GM21447 (cell line): ENCODE measurements at regions not wholly inside any gene's neighbourhood (a gene's known extent, or its start where the extent isn't known, plus 50 kb on each side); places are given as distances from the start of the nearest gene placed in this dataset.

ENCODE experiments used
- ATAC-seq: cut with Tn5 transposase; IDR thresholded peaks from one replicate; pipeline ENCODE4 v1.9.1; 2021; ENCODE audit not compliant: unreplicated experiment

DNA sequence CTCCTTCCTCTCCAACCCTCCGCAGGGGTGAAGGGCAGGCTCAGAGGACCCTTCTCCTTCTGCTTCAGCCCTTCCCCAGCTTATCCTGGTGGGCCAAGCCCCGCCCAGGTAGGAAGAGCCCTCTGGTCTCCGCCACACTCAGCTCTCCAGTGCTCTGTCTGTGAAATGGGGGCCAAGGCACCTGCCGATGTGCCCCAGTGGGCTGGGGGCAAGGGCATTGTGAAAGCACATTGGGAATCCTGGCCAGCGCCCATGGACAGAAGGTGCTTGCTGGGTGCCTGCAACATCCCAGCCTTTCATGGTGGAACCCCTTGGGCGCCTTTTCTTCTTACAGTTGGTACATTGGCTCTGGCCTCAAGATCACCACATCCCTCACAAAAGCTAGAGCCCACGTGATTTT is 150.8 kb downstream of the INHBB start:
- no peak for ATAC-seq

DNA sequence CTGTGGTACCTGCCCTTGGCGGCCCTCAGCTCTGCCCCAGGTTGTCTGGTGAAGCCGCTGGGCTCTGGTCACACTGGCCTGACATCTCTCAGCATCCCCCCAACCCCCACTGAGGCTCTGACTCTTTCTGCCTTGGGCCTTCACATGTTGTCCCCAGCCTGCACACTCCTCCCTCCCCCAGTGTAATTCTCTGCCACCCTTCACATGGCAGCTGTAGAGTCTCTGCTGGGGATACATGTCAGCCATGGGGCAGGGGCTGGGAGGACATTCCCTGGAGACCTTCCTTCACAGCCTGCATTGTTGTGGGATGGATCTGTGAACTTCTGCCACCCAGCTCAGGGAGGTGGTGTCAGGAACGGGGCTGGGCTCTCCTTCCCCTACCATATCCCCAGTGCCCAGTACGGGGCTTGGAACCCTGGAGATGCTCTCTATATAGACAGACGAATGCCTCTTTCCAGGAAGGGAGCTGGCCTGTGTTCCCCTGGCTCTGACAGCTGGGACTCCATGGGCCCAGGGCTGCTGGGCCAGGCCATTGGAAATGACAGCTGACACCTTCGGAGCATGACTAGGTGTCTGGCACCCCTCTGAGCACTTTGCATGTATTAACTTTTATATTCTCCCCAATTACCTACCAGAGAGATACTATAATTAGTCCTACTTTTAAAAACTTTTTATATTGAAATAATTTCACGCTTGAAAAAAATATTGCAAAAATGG is 151.5 kb downstream of the INHBB start:
- ATAC-seq: no peak

DNA sequence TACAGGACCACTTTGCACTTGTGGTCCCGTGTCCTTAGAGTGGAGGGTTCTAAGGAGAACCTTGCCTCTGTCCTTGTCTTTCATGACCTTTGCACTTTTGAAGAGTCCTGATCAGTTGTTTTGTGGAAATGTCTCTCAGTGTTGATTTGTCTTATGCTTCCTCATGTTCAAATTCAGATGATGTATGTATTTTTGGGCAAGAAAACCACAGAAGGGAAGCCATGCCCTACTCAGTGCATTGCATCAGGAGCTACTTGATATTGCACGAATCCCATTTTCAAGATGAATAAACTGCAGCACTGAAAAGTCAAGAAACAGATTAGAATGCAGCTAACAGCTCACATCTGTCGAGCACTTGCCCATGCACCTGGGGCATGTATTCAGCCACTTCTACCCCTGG is 152.2 kb downstream of the INHBB start:
- no peak for ATAC-seq

DNA sequence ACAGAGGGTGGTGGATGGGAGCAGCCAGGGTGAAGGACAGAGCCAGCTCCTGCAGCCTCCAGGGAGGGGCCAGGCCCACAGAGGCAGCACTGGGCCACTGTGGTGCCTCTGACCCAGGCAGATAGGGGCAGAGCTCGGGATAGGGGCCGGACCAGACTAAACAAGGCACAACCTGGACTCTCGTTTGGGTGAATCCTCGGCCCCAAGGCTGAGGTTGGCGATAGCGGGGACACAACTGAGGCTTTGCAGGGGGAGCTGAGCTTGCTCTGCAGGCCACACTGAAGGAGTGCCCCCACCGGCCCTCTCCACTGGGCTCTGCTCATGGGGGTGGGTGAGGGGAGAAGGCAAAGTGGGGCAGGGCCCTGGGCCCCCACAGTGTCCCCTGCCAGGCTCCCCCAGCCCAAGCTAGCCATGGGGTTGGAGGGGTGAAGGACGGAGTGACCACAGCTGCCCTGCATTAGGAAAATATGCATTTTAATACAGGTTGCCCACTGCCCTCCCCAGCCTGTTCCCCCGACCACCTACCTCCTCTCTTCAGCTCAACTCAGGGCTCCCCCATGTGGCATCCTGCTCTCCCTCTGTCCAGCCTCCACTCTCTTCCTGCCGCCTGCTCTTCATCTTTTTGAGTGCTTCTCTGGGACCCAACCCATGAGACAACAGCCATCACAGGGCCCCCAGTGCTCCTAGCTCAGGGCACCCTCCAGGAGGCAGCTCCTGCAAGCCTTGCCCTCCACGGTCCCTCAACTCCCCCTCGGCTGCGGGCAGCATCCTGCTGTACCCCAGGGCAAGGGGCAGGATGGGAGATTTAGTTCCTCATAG is 152.8 kb downstream of the INHBB start:
- no peak for ATAC-seq

DNA sequence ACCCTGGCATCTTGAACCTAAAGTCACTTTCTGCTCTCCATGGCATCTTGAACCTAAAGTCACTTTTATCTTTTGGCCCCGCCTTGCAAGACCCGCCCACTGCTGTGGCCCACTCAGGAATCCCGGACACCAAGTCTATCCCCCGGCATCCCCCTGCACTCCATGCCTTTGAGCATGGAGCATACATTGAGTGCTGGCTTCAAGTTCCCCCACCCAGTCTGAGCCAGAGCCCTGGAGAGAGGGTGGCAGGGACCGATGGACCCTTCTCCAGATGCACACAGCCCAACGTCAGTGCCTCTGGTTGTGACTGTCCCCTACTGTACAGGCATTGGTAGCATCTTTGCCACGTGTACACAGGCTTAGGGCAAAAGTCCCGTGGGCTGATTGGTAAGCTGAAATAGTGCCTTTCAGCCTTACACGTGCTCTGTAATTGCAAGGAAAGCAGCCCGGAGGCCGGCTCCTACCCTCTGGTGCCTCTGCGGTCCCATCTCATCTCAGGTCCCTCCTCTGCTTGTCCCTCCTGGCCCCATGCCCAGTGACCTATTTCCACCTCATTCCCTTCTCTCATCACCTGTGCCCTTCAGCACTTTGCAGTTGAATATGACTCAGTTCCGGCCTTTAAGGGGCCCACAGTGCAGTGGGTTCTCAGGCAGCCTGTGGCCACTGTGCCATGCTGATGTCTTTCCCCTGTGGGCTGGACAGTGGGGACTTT is 154.0 kb downstream of the INHBB start:
- ATAC-seq: no peak

DNA sequence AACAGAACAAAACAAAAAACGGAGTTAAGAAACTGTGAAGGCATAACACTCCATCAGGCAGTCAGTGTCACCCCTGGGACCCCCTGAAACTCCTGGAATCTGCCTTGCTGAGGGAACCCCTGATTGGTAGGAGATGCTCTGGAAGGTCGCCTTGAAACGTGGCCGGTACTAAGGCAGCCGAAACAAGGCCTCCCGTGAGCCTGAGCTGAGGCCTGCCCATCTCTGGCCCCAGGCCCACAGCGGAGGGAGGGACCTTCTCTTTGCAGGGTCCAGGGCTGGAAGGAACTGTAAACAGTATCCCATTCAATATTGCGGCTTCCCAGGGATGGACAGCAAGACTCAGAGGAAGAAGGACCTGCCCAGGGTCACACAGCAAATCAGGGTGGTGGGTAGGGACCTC is 155.7 kb downstream of the INHBB start:
- no peak for ATAC-seq

DNA sequence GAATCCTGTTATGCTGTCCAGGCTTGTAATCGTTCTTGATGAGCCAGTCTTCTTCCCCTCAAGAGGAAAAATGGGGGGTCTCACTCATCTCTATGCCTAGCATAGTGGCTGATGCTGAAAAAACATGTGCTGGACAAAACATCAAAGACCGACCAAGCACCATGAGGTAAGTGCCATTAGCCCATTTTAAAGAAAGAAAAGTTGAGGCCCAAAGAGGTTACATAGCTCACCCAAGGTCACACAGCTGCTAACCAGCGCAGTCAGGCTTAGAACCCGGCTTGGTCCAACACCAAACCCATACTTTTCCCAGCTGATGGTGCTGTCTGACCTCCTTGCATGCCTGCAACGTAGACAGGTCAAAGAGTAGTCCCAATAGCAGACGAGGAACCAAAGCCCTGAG is 156.4 kb downstream of the INHBB start:
- no peak for ATAC-seq

DNA sequence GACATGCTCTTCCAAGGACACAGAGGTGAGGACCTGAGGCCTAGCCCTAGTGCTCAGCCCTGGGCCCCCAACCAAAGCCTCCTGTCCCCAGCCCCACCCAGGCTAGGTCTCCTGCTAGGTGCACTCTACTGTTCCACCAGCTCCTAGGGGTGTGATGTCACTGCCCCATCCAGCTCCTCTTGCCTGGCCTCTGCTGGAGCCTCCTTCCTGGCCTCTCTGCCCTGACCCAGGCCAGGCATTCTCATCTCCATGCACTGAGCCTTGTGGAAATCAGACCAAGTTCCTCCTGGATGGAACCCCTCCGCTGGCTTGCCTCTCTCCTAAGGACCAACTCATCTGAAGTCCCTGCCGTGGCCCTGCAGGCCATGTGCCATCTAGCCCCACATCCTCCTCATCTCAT is 156.8 kb downstream of the INHBB start:
- no peak for ATAC-seq

DNA sequence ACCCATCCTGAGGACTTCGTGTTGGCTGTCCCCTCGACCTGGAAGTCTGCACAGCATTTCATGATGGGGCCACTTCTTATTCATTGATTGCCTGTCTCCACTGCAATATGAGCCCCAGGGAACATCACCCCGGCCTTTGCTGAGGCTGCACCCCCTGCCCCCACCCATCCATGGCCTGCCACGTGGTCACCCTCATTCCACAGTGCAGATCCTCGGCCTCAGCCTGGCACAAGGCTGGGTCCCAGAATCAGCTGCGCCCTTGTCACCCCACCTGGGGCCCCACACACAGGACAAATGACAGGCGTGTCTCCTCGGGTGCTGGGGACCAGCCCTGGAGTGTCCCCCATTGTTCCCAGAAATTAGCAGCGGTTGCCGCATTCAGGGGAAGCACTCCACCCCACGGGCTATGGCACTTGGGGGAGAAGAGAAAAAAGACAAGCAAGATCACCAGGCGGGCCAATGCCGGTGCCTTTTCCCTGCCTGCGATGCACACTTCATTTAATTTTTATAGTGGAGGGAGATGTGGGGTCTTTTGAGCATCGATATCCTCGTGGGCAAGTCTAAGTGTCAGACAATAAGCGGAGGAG is 157.4 kb downstream of the INHBB start:
- ATAC-seq: no peak

DNA sequence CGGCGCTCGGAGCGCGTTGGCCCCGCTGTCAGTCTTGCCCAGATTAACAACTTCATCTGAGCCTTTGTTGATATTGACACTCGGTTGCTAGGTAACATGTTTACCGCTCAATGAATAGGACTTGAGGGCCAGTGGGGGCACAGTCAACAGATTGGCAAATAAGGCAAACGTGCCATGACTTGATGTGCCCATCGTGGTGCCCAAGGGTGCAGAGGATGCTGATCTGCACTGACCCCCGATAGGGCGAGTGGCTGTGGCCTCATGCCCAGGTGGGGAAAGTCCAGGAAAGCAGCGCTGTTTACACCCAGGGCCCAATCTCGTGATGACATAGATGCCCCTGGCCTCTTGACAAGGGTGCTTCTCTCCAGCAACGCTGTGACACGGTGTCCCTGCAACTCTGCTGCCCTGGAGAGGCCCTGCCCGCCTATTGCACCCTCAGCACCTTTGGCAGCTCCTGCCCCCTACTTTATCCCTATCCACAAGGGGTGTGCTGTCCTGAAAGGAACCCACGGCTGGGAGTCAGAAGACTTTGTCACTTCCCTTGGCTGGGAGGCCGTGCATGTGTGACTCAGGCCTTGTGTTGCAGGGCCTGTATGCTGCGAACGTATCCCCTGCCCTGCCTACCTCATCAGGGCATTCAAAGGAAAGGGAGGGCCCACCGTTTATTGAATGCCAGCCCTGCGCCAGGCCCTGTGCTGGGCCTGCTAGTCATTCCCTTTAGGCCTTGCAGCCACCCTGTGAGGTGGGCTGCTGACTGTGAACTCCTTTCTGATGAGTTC is 158.0 kb downstream of the INHBB start:
- ATAC-seq: no peak

DNA sequence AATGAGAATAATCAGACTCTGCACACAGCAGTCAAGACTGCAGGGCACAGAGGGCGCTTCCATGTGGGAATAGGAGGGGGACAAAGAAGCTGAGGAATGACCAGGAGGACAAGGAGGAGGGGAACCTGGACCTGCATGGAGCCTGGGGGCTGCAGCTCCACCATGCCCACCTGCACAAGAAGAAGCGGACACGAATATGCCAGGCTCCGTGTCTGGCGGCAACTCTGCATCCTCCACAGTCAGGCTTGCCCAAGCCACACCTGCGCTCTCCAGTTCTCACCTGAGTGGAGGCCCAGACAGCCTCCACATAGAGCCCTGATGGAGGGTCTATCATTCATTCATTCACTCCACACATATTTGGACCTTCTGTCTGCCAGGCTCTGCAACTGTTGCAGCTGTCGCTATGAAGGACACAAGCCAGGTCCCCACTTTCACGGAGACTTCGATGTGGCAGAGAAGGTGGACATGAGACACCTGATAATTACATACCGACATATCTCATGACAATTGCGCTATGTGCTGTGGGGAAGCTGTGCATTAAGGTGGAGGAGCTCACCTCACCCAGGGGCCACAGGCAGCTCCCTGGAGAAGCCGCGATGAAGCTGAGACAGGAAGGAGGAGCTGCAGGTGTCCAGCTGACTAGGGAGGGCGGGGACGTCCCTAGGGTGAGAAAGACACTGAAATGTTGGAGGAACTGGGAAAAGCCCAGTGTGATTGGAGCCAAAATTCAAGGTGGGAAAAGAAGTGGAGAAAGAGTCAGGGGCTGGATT is 159.2 kb downstream of the INHBB start:
- no peak for ATAC-seq

DNA sequence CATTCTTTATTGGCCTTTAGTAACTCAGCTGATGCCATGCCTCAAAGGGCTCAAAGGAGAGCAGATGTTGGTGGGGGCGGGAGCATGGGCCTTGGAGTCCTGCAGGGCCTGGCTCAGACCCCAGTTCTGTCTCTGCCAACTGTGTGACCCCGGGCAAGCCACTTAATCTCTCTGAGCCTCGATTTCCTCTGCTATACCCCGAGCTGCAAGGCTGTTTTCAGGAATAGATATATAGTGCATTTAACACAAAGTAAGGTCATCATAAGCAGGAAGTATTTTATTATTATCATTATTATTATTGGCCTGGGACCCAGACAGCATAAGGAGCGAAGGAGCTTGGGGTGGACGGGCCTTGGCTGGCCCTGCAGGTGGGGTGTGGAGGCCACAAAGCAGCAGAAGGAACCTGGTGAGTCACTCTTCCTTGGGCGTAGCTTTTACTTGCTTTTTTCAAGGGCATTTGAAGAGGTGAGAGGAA is 162.7 kb downstream of the INHBB start:
- ATAC-seq: no peak

DNA sequence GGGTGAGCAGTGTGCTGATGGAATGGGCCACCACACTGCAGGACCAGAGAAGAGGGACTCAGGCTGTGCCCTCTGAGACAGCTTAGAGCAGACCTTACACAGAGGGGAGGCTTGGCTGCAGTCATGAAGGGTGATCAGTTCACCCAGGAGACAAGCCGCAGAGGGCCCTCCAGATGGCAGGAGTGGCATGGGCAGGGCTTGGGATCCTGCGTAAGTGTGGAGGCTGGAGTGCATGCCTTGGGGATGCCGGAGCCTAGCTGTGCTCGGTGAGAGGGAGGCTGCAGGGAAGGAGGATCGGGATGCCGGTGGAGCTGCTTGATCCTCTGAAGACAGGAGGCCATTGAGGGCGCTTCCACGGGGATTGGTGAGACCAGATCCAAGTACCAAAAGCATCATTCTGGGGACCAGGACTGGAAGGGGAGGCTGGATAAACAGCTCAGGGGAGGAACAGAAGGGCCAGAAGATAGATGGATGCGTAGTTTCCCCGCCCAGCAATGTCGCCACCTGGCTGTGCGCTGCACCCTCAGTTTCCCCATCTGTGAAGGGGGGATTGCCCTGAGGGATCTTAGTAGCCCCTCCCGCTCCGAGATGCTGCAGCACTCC is 163.4 kb downstream of the INHBB start:
- ATAC-seq: no peak

DNA sequence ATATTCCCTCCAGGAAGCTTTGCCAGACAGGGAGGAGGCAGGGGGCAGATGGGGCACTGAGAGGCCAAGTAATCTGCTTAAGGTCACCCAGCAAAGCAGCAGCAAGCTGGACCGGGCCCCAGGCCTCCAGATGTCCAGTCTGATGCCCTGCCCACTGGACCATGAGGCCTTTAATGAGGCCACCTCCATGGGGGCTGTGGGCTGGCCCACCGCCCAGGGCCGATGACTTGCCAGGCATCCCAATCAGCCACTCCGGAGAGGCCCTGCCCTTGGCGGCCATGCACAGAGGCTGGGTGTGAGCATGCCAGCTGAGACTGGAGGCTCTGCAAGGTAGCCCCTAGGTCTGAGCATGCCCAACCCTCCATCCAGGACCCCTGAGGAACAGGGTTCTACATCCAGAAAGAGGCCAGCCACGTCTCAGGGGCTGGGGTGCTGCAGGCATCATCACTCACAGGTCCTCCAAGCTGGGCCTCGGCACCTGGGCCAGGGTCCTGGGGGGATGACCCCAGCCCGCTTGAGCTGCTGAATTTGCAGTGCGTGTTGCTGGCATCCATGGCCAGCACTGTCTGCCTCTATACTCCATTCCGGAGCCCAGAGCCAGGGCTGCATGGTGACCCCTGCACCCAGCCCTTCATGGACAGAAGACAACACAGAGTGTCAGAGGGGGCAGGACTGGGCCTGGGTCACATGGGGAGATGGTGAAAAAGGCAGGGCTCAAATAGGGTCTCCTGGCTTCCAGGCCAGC is 164.2 kb downstream of the INHBB start:
- no peak for ATAC-seq

DNA sequence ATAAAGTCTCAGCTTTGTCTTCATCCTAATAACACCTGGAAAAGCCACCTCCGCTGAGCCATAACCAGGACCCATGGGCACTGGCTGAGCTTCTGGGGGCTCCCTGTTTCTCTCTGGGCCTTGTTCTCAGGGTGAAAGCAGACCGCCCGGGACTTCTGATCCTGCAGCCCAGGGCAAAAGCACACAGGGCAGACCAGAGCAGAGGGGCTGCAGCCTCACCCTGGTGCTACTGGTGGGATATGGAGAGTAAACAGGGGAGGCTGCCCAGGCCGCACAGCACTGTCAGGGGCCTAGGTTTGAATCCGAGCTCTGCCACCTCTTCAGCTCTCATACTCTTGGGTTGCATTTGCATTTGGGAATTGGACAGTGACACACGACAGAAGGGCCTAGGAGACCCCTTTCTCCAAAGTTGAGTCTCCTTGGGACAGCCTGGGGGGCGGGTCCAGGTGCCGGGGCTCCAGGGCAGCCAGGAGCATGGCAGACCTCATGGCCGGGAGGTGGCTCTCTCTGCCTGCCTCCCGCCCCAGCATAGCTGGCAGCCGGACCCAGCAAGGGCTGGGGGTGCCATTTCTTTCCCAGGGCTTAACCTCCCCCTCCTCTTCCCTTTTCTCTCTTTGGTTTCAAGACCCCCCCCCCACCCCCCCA is 164.9 kb downstream of the INHBB start:
- no peak for ATAC-seq

DNA sequence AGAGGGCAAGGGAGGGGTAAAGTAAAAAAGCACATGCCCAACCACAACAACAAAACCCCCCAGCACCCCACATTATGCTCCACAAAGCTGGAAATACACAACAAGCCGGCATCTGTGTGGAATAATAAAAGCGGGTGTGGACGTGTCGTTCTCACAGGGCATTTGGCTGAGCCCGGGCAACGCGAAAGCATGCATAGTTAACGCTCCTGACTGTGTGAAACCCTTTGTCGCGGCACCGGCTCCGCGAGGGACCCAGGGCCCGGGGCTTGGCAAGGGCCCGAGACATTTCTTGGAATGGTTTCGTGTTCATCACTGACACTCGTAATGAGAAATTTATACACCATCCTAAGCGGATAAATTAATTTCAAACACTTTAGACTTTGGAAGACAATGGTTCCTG is 165.6 kb downstream of the INHBB start:
- ATAC-seq: no peak

DNA sequence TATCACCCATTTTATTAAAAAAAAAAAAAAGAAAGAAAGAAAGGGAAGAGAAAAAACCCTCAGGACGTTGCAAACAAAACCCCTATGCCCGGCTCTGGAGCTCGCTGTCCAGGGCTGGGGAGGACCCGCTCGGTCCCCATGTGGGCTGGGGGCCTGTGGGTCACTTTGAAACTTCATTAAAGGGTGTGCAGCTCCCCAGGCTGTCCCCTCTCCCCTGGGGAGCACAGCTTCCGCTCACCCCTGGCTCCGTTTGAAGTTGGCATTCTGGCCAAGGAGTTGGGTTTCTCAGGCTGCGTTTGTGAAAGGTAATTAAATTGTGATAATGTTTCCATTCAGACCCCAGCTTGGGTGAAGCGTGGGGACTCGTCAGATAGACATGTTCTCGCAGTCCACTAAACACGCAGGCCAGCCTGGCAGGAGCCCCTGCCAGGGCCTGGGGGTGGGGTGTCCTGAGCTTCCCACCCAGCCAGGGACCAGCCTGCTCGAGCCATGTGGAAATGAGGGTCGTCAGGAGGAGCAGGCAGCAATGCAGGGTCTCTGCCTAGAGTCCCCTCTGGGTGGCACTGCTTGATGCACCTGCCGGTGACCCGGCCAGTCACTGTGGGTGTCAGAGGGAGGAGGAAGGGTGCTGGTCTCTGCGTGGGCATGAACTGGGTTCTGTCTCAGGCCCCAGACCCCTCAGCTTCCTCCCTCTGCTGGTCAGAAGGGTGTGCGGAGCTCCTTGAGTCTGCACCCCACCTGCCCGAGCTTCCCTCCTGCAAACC is 166.2 kb downstream of the INHBB start:
- no peak for ATAC-seq
